ENCODE measurements at regions not wholly inside any gene's neighbourhood (a gene's known extent, or its start where the extent isn't known, plus 50 kb on each side); places are given as distances from the start of the nearest gene placed in this dataset.
"Not testable (repeated sequence)": the region's sequence is repeated elsewhere in the genome, so short reads cannot be mapped to it uniquely, and the experiment has no call there.

DNA sequence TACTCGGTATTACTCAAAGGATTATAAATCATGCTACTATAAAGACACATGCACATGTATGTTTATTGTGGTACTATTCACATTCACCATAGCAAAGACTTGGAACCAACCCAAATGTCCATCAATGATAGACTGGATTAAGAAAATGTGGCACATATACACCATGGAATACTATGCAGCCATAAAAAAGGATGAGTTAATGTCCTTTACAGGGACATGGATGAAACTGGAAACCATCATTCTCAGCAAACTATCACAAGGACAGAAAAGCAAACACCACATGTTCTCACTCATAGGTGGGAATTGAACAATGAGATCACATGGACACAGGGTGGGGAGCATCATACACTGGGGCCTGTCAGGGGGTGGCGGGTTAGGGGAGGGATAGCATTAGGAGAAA, 130.5 kb upstream of the SLC1A3 start:
- TF ChIP-seq, protein P1, sequence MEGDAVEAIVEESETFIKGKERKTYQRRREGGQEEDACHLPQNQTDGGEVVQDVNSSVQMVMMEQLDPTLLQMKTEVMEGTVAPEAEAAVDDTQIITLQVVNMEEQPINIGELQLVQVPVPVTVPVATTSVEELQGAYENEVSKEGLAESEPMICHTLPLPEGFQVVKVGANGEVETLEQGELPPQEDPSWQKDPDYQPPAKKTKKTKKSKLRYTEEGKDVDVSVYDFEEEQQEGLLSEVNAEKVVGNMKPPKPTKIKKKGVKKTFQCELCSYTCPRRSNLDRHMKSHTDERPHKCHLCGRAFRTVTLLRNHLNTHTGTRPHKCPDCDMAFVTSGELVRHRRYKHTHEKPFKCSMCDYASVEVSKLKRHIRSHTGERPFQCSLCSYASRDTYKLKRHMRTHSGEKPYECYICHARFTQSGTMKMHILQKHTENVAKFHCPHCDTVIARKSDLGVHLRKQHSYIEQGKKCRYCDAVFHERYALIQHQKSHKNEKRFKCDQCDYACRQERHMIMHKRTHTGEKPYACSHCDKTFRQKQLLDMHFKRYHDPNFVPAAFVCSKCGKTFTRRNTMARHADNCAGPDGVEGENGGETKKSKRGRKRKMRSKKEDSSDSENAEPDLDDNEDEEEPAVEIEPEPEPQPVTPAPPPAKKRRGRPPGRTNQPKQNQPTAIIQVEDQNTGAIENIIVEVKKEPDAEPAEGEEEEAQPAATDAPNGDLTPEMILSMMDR (IDR thresholded peaks at IDR 0.05; ENCODE audit: borderline replicate concordance, extremely low read depth, low read length, poor library complexity, severe bottlenecking) = not testable (repeated sequence)
- not testable (repeated sequence) for TF ChIP-seq EZH2 (IDR thresholded peaks at IDR 0.05; ENCODE audit: borderline replicate concordance, low read depth, low read length, severe bottlenecking)
